Activated CD8-positive, alpha-beta memory T cell treated with anti-CD3 and anti-CD28 coated beads, Interleukin-2, amount 10 ng/mL, durations not matched to agents 7 days and 5 days (primary cell): ENCODE measurements at regions not wholly inside any gene's neighbourhood (a gene's known extent, or its start where the extent isn't known, plus 50 kb on each side); places are given as distances from the start of the nearest gene placed in this dataset.
"Not testable (repeated sequence)": the region's sequence is repeated elsewhere in the genome, so short reads cannot be mapped to it uniquely, and the experiment has no call there.

ENCODE experiments used
- ATAC-seq: fragments of 150-1000 bp; cut with Tn5 transposase; one replicate; pipeline ENCODE4 v1.10.0; 2021; ENCODE audit warnings: moderate library complexity
- CTCF ChIA-PET: fragments of 350-600 bp; sonication (Branson Sonifier 250); formaldehyde crosslinking; loops from one replicate; lab custom pipeline; 2021; ENCODE audit warnings: antibody characterized with exemption; lab: Charles Lee
- DNase-seq: peaks from one replicate; pipeline ENCODE4 v3.0.0-alpha.2; 2020
- H3K27ac Mint-ChIP-seq: one replicate; pipeline ENCODE4 v1.8.0; 2021; ENCODE audit warnings: mild to moderate bottlenecking, mixed read lengths
- H3K27me3 Mint-ChIP-seq: one replicate; pipeline ENCODE4 v1.8.0; 2021; ENCODE audit warnings: mixed read lengths
- H3K36me3 Mint-ChIP-seq: one replicate; pipeline ENCODE4 v1.8.0; 2021; ENCODE audit warnings: mild to moderate bottlenecking, mixed read lengths
- H3K4me1 Mint-ChIP-seq: one replicate; pipeline ENCODE4 v1.8.0; 2021; ENCODE audit warnings: mixed read lengths
- H3K4me3 Mint-ChIP-seq: one replicate; pipeline ENCODE4 v1.8.0; 2021; ENCODE audit warnings: mild to moderate bottlenecking, moderate library complexity, mixed read lengths
- H3K9me3 Mint-ChIP-seq: one replicate; pipeline ENCODE4 v1.8.0; 2022; ENCODE audit warnings: low read depth, mixed read lengths

DNA sequence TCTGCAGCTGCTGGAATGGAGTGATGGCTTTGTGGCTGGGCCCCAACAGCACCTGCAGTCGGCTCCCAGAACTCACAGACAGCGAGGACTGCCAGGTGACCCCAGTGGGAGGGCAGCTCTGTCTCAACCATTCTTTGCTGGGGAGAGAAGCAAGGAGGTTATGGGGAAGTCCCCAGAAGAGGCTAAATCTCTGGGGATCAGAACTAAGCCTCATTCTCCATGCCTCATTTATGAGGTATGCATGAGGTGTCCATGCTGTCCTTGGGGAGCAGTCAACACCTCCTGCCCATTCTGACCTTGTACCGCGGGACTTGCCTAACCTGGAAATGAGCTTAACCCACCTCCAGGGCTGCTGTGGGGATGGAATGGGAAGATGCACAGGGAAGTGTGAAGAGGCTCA lies 111.5 kb upstream of the MTLN start:
- ATAC-seq, H3K36me3 Mint-ChIP-seq, H3K27ac Mint-ChIP-seq, H3K9me3 Mint-ChIP-seq, CTCF ChIA-PET, H3K4me3 Mint-ChIP-seq, H3K27me3 Mint-ChIP-seq, DNase-seq, H3K4me1 Mint-ChIP-seq: not testable (repeated sequence)

DNA sequence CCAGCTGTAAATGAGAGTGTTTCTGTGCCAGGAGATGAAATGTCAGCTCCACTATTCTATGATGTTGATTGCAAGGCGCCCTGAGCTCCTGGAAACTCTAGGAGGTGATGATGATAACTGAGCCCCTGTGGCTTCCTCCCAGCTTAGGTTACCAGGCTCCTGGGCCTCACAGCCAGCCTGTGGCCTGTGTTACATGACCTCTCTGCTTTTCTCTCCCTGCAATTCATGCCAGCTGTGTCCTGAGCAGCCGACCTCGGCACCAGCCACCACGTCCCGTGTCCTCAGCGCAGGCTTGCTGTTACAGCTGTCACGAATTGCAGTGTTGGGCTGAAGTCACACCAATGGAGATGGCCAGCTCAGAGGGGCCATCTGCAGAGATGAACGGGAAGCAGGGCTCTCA lies 110.2 kb upstream of the MTLN start:
- H3K4me3 Mint-ChIP-seq, CTCF ChIA-PET, H3K4me1 Mint-ChIP-seq, H3K27me3 Mint-ChIP-seq, ATAC-seq, H3K36me3 Mint-ChIP-seq, H3K9me3 Mint-ChIP-seq, DNase-seq, H3K27ac Mint-ChIP-seq: not testable (repeated sequence)

DNA sequence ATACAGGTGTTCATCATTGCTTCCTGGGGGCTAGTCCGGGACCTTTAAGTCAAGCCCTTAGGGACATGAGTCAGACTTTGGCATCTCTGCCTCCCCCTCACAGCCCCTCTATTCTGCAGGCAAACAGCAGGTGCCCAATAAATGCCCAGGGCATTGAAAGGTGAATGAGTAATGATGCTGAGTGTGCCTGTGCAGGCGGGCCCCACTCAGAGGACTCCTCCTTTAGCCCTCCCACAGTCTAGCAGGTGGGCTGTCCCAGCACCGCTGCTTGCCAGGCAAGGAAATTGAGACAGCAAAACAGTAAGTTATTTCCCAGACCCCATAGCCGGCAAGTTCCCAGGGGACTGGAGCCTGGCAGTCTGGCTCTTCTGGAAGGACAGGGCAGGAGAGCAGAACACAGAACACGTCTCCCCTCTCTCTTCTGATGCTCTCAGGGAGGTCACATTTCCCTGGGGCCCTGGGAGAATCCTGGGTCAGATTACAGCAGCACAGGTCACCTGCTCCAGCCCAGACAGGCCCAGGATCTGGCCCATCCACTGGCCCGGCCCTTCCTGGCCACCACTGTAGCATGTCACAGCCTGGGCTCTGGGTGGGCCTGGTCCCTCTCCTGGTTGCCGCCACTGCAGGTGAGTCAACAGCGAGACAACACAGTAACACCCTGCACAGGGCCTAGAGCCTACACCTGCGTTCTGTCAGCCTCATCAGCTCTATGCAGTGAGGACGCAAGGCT lies 108.7 kb upstream of the MTLN start:
- ATAC-seq, CTCF ChIA-PET, DNase-seq: not testable (repeated sequence)

DNA sequence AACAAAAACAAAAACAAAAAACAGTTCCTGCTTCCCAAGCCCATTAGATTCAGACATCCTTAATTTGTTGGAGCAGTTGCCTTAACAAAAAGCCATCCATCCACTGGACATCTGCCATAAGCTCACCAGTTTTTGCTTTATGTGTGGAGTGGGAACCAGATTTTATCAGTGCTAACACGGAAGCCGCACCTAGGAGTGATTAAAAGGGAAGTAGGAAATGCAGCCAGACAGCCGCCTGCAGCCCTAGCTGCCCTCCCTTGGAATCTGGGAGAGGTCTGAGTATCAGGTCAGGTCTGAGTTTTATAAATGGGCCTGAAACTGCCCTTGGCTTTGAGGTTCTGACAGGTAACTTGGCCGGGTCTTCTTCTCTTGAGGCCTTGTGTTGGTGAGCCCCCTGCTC lies 106.6 kb upstream of the MTLN start:
- H3K27me3 Mint-ChIP-seq, H3K36me3 Mint-ChIP-seq, DNase-seq, H3K27ac Mint-ChIP-seq, H3K4me1 Mint-ChIP-seq, H3K9me3 Mint-ChIP-seq, ATAC-seq, CTCF ChIA-PET, H3K4me3 Mint-ChIP-seq: not testable (repeated sequence)

More for the DNA sequence above, 108.7 kb upstream of the MTLN start:
- H3K27me3 Mint-ChIP-seq, H3K4me1 Mint-ChIP-seq, H3K4me3 Mint-ChIP-seq, H3K27ac Mint-ChIP-seq, H3K9me3 Mint-ChIP-seq, H3K36me3 Mint-ChIP-seq: not testable (repeated sequence)

DNA sequence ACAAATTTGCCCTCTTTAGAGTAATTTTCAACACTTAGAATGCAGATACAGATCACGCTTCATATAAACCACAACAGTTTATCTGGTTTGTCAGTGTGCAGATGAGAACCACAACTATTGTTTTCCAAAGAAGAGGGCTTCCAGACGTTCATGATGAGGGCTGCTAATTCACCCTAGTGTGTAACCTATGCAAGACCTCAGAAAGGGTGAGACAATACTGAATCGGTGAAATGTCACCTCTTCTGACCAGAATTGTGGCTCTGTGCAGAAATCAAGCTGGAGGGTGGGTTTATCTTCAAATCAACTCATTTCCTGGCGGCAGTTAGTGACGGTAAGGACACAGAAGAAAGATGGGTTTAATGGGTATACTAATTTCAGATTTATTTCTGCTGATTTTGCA lies 105.0 kb upstream of the MTLN start:
- peak; percentile 84 for ATAC-seq
- not testable (repeated sequence) for H3K4me1 Mint-ChIP-seq, H3K4me3 Mint-ChIP-seq

DNA sequence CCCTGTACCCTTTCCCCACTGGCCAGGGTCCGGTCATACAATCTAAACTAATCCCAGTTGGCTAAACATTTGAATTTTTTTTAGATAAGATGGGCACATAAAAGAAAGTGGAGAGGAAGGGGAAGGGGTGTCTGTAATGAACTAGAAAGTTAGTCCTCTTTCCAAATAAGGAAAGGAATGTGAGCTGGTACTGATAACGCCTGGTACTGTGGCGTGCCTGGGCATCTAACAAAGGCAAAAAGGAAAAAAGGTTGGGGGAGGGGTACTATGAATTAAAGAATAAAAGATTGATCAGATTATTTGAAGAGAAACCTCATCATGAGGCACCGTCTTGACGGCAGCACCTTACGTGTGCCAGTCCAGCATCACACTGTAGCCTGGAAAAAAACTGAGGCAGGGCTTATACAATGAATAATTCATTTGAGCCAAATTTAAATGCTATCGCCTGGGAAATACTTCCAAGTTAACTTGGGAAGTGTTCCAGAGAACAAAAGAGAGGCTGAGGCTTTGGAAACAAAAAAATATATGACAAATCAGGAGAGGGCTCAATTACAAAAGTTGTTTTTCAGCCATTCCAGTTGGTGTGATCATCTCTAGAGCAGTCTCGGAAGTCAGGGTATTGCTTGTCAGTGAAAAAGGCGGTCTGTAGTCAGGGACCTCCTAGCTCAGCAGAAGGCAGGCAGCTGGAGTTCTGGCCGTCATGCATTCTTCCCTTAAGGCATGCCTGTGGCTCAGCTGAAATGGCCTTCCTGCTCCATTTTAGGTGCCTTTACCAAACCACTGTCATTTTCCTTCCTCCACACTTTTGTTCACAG lies 103.9 kb upstream of the MTLN start:
- ATAC-seq, H3K27ac Mint-ChIP-seq, H3K4me3 Mint-ChIP-seq, H3K27me3 Mint-ChIP-seq, H3K36me3 Mint-ChIP-seq, H3K9me3 Mint-ChIP-seq, H3K4me1 Mint-ChIP-seq, DNase-seq, CTCF ChIA-PET: not testable (repeated sequence)

More for the DNA sequence above, 105.0 kb upstream of the MTLN start:
- CTCF ChIA-PET, H3K9me3 Mint-ChIP-seq, H3K36me3 Mint-ChIP-seq, H3K27me3 Mint-ChIP-seq, H3K27ac Mint-ChIP-seq, DNase-seq: not testable (repeated sequence)

DNA sequence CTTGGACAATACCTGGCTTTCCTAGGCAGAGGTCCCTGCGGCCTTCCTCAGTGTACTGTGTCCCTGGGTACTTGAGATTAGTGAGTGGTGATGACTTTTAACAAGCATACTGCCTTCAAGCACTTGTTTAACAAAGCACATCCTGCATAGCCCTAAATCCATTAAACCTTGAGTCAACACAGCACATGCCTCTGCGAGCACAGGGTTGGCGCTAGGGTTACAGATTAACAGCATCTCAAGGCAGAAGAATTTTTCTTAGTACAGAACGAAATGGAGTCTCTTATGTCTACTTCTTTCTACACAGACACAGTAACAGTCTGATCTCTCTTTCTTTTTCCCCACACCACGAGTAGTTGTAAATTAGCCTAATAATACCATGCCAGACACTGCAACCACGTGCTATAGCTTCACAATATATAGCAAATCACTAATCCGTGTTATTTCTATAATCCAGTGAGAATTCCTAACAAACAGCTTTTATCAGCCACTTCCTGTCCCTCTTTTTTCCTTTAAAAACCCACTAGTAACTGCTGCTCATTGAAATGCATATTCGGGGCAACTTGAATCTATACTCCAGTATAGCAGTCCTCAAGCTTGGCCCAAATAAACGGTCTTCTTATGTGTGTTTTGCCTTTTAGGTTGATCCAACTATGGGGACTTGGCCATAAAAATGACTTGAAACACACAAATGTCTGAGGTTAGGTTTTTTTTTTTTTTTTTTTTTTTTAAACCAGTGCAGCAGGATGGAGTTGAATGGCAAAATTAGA lies 102.9 kb upstream of the MTLN start:
- not testable (repeated sequence) for DNase-seq, H3K4me3 Mint-ChIP-seq

DNA sequence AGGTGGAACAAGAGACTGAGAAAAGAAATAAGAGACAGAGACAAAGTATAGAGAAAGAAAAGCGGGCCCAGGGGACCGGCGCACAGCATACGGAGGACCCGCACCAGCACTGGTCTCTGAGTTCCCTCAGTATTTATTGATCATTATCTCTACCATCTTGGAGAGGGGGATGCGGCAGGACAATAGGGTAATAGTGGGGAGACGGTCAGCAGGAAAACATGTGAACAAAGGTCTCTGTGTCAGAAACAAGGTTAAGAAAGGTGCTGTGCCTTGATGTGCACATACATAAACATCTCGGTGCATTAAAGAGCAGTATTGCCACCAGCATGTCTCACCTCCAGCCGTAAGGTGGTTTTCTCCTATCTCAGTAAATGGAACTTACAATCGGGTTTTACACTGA lies 102.1 kb upstream of the MTLN start:
- not testable (repeated sequence) for H3K27ac Mint-ChIP-seq, ATAC-seq

More for the DNA sequence above, 102.9 kb upstream of the MTLN start:
- H3K9me3 Mint-ChIP-seq, H3K27ac Mint-ChIP-seq, ATAC-seq, H3K27me3 Mint-ChIP-seq, H3K4me1 Mint-ChIP-seq, H3K36me3 Mint-ChIP-seq, CTCF ChIA-PET: not testable (repeated sequence)

DNA sequence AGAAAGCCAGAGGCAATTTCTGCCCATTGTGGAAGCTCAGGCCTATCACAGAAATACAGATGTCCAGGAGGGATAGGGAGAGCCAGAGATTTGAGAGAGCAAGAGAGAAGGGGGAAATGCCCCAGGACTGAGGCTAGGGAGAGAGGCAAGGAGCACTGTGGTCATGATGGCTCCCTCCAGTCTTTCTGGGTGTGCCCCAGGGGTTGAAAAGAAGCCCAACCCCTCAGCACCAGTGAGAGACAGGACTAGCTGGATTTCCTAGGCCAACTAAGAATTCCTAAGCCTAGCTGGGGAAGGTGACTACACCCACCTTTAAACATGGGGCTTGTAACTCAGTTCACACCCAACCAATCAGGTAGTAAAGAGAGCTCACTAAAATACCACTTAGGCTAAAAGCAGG lies 100.7 kb upstream of the MTLN start:
- H3K9me3 Mint-ChIP-seq, H3K4me3 Mint-ChIP-seq, H3K36me3 Mint-ChIP-seq: not testable (repeated sequence)

More for the DNA sequence above, 102.1 kb upstream of the MTLN start:
- H3K27me3 Mint-ChIP-seq, H3K36me3 Mint-ChIP-seq, H3K4me3 Mint-ChIP-seq, DNase-seq, CTCF ChIA-PET, H3K9me3 Mint-ChIP-seq, H3K4me1 Mint-ChIP-seq: not testable (repeated sequence)

DNA sequence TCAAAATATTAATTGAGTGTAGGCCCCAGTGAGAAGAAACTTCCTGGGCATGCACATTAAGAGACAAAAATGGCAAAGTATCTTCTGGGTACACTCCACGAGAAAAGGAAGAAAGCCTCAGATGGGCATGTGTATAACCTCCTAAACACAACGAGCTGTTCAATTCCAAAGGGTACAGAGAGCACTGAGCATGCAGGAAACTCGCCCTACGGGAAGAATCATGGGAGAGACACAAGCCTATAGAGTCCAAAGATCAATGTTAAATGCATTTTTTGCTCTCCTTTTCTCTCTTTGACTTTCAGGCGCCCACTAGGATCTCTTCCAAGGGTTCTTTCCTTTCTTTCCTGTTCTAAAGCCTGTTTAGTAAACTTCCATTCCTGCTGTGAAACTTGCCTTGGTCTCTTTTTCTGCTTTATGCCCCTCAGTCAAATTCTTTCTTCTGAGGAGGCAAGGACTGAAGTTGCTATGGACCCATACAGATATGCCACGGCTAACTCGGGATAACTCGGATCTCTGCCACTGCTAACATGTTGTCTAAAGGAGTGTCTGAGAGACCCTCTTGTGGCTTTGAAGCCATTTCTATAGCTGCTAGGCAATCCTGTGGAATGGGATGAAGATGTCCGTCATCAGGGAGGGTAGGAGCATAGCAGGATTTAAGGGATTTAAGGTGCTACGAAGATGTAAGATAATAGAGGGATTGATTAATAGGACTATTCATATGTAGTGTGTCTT lies 99.5 kb upstream of the MTLN start:
- H3K27me3 Mint-ChIP-seq, H3K4me1 Mint-ChIP-seq, H3K4me3 Mint-ChIP-seq, ATAC-seq, H3K27ac Mint-ChIP-seq, H3K9me3 Mint-ChIP-seq, CTCF ChIA-PET, H3K36me3 Mint-ChIP-seq, DNase-seq: not testable (repeated sequence)

More for the DNA sequence above, 100.7 kb upstream of the MTLN start:
- CTCF ChIA-PET, ATAC-seq, H3K4me1 Mint-ChIP-seq, H3K27ac Mint-ChIP-seq, H3K27me3 Mint-ChIP-seq, DNase-seq: not testable (repeated sequence)

DNA sequence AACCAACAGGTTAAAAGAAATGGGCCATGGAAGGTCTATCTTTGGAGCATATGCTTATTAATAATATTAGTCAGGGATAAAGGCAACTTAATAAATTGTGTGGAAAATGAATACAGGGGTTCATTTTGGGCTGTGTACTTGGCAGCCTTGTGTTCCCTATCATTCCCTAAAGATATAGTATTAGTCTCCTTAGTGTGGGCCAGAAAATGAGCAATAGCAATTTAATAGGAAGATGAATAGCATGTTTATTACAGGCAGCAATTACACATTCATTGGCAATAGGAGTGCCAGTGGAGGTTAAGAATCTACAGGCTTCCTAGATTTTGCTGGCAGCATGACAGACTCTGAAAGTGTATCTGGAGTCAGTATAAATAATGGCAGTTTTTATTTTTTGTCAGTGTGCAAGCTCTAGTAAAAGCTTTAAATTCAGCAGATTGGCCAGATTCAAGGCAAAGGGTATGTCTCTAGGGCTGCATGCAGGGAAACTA lies 98.7 kb upstream of the MTLN start:
- H3K9me3 Mint-ChIP-seq, CTCF ChIA-PET, DNase-seq, H3K36me3 Mint-ChIP-seq, ATAC-seq, H3K27ac Mint-ChIP-seq, H3K4me3 Mint-ChIP-seq, H3K27me3 Mint-ChIP-seq, H3K4me1 Mint-ChIP-seq: not testable (repeated sequence)

DNA sequence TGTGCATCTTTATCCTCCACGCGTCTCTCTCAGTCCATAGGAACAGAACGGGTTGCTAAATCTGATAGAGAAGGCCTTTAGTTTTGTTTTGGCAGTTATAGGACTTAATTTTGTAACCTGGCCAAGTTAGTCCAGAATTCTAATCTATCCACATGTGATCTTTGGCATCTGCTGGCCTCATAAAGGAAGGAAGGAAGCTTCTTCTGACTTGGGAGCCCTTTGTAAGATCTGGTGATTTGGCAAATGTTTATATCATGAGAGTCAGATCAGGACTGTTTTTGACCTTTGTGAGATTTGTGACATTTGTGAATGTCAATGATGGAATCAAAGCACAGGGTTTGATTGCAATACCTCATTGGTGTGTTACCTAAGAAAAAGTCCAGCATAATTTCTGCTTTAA lies 96.4 kb upstream of the MTLN start:
- ATAC-seq, H3K9me3 Mint-ChIP-seq, H3K27me3 Mint-ChIP-seq, CTCF ChIA-PET, DNase-seq, H3K4me1 Mint-ChIP-seq, H3K4me3 Mint-ChIP-seq, H3K27ac Mint-ChIP-seq, H3K36me3 Mint-ChIP-seq: not testable (repeated sequence)

DNA sequence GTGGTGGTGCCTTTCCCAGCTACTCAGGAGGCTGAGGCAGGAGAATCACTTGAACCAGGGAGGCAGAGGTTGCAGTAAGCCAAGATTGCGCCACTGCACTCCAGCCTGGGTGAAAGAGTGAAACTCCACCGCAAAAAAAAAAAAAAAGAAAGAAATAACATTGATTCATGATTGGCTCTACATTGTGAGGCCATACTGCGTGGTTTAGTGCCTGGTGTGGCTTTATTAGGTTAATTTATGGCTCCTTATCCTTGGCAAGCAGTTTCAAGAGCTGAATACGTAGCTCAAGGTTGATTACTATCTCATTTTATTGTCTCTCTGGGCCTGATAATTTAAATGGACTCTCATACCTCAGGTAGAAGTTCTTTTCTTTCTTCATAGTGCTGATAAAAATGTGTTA lies 80.5 kb upstream of the MTLN start:
- H3K4me3 Mint-ChIP-seq, DNase-seq, CTCF ChIA-PET, H3K27me3 Mint-ChIP-seq, H3K36me3 Mint-ChIP-seq, H3K4me1 Mint-ChIP-seq, H3K27ac Mint-ChIP-seq, H3K9me3 Mint-ChIP-seq, ATAC-seq: not testable (repeated sequence)
